NCI-H345 treated with DMSO at 0.1 percent for 48 hours (cell line): ENCODE measurements at regions not wholly inside any gene's neighbourhood (a gene's known extent, or its start where the extent isn't known, plus 50 kb on each side); places are given as distances from the start of the nearest gene placed in this dataset.
"Not testable (repeated sequence)": the region's sequence is repeated elsewhere in the genome, so short reads cannot be mapped to it uniquely, and the experiment has no call there.

Experiments
- DNase-seq: peaks from one replicate; lab custom pipeline; 2025; ENCODE audit not compliant: unreplicated experiment; lab: John Stamatoyannopoulos, UW

DNA sequence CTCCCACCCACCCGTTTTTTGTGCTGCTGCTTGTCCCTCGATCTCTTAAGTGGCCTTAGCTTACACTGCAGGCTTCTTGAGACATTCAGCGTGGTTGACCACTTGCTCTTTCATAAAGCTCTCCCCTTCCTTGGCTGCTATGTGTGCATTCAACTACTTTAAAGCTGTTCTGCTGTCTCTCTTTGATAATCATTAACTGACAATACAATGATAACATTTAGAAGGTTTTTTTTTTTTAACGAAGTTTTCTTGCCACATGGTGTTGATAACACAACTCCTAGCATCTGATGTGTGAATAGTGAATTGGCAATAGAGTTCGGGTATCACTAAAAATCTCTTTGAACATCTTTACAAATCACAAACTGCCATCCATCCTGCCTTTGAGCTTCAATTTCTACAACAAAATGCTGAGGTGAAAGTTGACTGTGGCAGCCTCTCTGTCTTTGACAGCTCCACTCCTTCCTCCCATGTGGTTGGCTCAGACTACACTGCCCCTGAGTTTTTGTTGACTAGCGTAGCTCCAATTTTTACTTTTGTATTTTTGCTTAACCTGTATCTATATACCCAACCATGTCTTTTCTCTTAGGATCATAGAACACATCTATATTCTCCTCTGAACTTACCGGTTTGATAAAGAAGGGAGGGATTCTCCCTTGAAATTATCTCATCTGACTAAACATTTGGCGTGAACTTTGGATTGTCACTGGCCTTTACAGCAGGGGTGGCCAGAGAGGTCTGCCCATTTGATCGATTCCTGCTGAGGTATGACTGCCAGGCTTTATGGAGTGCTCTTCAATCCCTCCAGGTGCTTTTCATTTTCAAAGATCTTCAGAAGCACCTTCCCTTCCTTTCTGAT lies 409.4 kb upstream of the CD180 start:
- DNase-seq = no peak

DNA sequence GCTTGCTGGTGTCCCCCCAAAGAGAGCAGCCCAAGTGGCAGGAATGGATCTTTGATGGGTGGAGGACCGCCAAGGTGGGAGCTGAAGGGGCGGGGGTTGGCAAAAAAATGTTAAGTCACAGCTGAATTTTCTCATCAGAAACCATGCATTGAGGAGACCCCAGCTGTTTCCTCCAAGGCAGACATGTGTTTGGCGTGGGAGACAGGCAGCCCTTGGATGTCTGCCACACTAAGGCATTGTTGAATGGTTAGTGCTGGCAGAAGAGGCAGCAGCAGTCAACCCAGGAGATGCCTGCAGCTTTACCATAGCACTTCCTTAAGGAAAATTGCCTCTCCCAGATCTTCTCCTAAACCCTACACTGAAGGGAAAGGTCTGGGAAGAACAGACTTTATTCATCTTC lies 394.9 kb upstream of the CD180 start:
- no peak for DNase-seq

DNA sequence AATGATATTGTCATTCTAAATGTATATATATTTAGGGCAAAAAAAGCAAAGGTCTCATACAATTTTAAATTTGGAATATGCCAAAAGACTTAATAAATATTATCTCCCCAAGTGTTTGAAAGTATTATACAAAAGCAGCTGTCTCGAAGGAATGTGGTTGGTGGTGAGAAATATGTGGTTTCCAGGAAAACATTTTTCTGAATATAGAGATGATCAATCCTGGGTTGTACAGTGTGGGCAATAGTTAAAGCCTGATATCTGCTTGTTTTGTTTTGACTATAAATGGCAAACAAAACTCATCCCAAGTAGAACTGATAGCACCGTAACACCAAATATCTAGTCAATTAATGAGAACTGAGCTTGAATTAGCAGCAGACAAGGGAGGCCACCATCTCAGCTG lies 391.8 kb upstream of the CD180 start:
- no peak for DNase-seq

DNA sequence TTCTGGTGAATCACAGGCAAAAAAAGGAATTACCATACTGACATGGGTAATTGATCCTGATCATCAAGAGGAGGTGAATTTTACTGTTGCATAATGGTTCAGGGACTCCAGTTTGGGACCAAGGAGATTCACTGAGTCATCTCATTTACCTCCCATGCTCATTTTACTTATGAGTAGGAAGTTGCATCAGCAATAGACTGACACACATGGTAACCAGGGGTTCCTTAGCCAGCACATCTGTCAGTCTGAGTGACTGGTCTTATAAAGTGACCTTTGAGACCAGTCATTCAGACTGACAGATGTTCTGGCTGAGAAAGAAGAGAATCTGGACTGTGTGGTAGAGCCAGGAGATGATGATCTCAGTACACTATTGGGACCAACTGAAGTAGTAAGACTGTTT lies 384.6 kb upstream of the CD180 start:
- DNase-seq = no peak

DNA sequence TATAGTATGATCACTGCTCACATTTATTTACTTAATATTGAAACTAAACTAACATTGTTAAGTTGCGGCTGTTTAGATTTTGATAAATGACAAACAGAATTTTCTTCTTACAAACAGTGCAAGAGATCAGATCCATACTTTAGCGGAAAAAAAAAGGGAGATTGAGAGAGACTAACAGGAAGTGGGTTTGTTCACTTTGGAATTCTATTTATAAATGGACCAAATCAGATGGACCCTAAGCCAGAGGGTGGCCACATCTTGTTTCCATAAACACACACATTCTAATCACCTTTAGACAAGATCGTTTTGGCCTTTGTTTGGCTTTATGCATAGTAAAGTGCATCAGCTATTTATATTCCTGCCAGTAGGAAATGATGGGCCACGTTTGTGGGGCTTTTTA lies 381.4 kb upstream of the CD180 start:
- no peak for DNase-seq

DNA sequence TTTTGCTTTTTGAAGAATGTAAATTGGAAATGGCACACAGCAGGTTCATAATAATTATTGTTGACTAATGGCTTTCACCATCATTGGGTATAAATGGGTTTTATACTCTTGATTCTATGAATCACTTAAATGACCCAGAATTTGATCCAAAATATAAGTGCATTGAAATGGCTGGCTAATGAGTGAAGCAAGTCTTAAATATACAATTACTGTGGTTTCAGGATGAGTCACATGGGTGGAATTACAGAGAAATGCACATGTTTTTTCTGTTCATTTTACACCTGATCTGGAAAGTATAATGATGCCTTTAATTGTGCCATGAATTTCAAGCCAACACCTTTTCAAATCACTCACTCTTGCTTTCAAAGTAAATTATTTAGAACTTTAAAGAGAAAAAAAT lies 380.8 kb upstream of the CD180 start:
- DNase-seq = no peak

DNA sequence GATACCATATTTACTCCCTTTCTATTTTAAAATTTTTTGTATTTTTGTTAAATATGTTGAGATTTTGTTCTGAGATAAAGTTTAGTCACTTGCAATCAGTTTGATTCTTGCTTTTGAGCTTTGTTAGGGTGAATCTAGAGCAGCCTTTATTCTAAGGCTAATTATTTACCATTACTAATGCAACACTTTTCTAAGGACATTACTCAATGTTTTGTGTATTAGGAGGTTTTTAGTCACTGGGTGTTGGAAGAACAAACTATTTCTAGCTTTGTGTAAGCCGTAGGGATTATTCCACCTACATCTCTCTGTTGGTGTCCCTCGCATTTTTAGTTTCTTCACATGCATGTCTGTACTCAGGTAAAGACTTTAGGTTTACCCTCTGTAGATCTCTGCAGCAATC lies 379.5 kb upstream of the CD180 start:
- DNase-seq = no peak

DNA sequence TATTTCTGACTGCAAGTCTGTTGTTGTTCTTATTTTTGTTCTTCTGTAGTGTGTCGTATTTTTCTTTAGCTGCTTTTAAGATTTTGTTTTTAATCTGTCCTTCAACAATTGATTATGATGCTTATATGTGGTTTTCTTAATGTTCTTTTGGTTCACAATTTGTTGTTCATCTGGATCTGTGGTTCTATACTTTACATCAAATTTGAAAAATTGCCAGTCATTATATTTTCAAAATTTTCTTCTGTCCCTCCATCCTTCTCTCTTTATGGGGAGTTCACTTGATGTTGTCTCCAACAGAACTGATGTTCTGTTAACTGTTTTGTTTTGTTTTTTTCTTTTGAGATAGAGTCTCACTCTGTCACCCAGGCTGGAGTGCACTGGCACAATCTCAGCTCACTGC lies 378.5 kb upstream of the CD180 start:
- no peak for DNase-seq

DNA sequence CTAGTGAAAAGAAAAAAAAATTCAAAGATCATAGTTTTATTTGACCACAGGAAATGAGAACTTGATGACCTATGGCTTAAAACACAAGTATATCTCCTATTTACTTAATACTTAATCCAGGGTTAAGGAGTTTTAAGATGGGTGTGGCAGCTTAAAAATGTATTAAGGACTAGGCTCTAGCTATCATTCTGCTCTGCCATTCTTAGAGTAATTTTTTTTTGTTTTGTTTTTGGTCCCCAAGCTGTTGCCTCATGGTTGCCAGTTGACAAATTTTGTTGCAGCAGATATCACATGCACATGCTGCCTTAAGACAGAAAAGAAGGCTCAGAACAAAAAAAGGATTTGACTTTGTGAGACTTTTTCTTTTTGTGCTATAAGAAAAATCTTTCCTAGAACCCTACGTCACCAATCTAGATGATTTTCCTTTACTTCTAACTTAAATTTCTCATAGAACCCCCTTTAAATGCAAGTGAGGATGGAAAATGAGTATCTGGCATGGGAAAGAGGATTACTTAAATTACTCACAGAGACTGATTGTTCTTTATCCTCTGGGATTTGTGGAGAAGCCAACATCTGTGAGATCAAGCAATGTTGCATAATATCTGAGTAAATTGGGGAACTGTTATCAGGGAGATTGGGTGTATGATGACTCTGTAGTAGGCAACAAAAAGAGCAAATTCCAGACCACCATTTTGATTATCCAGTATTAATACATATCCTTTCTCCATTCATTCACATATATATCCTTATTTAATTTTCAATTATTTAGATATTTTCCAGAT lies 364.7 kb upstream of the CD180 start:
- DNase-seq = no peak

DNA sequence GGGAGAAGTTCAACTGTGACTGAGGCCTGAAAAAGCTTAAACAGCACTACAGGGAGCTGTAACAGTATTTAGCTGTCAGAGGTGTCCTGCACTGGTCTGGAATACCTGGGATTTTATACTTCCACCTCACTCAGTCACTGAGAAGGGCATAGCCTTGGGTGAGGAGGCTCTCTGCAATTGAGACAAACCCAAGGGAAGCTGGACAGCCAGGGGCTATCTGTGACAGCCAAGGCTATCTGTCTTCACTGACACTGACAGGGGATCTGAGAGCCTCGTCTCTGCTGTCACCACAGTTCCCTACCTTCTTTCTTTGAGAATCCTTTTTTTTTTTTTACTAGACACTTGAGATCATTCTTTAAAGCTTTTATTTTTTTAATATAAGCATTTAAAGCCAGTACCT lies 356.2 kb upstream of the CD180 start:
- no peak for DNase-seq

DNA sequence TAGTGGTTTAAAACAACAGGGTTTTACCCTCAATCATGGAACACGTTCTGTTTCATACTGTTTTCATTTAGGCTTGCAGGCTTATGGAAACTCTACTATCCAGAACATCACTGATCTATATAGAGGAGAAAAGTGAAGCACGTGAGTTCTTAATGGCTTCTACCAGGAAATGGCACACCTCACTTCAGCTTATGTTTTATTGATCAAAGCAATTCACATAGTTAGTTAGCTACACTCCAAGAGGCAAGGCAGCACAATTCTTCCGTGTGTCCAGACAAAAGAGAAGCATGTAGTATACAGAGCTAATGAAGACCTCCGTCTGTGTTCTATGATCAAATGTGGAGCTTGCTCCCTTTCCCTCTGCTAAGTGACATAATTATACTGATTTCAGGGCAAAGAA lies 353.3 kb upstream of the CD180 start:
- no peak for DNase-seq

DNA sequence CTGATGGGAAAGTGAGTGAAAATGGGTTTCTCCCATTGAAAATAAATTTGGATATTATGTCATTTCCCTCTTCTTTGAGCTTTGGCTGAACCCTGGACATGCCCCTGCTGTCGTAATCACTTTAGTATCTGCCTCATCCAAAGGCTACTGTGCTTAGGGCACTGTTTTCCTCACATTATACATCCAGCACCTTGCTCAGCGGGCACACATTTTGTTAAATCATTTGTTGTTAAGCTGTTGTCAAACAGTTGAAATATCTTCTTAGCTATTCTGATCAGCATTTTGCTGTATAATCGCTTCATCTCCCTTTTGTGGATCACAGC lies 352.7 kb upstream of the CD180 start:
- DNase-seq = no peak

DNA sequence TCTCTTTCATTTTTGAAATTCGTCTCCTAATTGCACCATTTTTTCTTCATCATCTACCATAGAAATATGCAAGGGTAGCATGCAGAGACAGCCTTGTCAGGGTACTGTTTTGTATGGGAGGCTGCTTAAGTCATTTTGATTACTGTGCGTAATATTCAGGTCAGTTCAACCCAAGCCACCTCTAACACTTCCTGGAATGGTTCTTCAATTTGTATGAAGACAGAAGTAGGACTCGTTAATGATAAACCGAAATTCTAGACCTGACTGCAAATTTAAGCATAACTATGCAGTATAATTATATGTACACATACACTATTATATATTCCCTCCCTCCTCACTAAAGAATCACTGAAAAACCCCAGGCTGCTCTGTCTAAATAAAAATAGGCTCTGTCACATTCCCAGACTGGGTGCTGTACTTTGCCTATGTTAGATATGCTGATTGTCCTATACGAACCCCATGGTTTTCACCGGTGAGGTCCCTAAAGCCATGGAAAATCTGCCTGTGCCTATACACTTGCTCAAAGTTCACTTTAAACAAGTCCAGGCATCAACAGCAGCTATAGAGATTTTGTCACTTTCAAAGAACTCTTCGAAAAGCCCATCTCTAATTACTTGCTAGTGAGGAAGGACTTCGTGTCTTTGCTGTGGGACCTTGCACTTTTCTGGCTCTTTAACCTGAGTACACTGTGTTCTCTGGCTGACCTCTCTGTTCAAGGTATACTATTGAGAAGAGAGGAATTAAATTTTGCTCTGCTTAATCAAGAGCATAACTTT lies 352.1 kb upstream of the CD180 start:
- DNase-seq = no peak

DNA sequence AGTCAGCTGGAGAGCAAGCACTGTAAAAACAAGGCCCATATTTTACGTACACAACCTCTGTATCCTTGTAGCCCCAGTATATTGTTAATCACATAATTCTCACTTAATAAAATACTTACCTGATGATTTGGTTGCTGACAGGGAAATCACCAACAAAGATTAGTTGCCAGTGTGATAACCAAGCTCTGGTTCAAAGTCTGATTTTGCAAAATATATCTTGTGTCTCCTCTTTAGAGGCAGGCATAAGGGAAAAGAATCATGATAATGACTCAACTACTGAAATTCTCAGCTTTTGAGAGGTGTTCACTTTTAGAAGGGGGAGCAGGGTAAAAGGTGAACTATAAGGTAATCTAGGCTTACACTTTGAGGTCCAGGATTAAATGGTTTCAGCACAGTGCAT lies 351.1 kb upstream of the CD180 start:
- no peak for DNase-seq

DNA sequence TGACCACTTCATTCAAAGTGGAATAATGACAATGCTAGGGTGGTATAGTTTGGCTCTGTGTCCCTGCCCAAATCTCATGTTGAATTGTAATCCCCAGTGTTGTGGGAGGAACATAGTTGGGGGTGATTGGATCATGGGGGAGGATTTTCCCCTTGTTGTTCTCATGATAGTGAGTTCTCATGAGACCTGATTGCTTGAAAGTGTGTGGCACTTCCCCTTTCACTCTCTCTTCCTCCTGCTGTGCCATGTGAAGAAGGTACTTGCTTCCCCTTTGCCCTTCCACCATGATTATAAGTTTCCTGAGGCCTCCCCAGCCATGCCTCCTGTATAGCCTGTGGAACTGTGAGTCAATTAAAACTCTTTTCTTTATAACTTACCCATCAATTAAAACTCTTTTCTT lies 348.3 kb upstream of the CD180 start:
- DNase-seq = not testable (repeated sequence)

DNA sequence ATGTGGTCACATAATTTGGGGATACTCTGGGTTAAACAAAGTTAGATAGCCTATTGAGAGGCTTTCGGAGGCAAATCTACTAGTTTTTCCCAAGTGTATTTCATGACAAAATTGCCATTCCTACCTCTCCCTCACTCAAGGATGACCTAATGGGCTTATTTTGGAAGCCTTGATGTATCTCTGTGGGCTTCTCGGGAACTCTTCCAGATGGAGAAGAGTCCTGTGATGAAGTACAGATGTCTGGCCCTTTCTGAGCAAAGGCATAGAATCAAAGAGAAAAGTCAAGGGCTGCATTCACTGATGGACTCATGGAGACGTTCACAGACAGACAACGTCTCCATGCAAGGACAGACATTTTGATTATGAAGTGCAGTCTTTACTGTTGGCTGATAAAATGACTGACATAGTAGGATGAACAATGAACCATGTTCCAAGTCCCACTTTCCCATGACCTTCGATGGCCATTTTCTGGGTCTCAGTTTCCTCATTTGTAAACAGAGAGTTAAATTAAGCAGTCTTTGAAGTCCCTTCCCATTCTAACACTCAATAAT lies 347.2 kb upstream of the CD180 start:
- DNase-seq = no peak

DNA sequence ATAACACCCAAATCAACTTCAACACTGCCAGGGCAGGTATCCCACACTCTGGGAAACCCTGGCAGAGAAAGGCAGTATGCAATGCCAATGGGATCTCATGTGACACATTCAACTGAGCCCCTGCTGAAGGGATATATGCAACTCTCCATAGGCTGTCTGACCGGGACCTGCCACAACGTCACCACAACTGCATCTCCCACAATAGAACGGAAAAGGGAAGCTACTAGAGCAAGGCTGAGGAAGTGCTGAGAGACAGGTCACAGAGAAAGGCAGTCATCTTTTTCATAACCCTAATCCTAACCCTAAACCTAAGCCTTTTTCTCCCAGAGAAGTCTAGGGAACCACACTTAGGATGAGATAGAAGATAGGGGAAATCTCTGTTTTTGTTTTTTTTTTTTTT lies 345.9 kb upstream of the CD180 start:
- DNase-seq = no peak

DNA sequence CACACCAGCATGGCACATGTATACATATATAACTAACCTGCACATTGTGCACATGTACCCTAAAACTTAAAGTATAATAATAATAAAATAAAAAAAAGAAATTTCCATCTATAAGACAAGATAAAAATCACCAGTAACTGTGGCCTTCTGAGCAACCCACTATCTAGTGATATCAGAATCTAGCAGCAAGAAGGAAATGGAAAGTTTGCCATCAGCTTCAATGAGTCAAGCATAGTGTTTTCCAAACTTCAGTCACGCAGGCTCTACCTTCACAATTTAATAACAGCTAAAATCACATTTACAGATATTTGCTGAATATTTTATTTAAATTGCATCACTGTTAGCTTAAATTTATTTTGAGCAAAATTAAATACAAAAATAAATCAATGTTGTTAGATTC lies 345.3 kb upstream of the CD180 start:
- DNase-seq = no peak

DNA sequence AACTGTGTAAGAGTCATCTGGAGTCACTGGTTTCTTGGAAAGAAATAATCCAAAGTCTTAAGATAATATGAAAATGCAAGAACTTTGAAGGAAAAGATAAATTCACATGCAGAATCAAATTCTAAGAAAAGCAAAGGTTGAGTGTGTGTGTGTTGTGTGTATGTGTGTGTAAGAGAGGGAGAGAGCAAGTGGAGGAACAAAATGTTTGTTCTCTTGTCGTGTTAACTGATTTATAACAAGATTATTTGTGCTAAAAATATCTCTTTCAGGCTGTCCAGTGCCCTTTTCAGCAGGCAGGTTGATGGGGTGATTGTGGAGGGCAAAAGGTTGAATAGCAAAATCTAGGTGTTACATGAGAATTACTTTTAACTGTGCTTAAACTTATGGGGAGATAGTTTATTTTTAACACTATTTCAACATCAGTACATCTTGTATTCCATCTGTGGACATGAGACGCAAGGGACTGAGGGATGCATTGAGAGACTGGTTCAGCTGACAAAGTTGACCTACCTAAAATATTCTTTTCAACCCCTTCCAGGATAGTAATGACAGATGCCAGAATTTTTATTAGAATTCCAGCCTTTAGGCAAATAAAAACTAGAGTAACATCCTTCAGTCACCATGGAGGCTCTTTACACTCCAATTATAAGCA lies 342.4 kb upstream of the CD180 start:
- no peak for DNase-seq

DNA sequence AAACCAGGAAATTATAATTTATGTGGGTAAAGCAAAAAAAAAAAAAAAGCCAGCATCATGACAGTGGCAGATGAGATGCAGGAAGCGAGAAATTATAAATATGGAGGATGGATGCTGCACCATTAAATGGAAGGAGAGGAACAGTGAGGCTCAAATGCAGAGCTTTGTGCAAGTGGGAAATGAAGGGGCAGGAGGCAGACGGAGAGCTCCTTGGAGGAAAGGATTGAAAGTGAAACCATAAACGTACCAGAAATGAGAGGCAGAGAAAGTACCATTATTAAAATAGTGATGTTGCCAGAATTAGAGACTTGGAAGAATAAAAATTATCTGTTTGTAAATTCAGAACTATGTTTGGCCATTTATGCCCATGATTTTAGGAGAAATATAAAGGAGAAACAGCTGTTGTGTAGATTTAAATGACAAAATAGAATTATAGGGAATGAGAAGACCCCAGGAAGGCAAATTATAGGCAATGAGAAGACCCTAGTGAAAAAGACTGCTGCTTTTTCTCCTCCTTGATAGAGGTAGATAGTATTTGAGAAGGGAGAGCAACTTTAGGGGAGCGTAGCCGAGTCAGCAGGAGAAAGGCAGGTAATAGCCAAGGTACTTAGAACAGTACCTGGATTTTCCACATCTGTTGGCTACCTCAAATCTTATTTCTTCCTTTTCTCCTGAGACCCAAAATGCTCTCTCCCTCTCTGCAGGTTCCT lies 341.0 kb upstream of the CD180 start:
- DNase-seq = no peak

DNA sequence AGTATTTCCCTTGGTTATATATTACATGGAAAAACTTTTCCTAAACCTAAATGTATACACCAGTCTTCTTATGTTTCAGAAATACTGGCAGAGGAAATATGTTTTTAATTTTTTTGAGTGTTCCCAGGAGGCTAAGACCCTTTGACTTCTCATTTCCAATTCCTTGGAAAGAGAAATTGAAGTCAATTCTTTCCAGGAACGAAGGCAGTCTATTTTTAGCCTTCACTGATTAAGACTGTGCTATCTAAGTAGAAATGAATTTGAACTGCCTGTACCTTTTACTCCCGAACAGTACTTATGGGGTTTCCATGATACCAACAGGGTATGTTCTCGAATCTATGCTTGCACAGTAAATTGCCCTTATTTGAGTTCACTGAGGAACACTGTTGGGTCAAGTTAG lies 340.3 kb upstream of the CD180 start:
- no peak for DNase-seq
